WTC11 (cell line): ENCODE measurements at regions not wholly inside any gene's neighbourhood (a gene's known extent, or its start where the extent isn't known, plus 50 kb on each side); places are given as distances from the start of the nearest gene placed in this dataset.

Experiments
- CREM ChIP-seq: sonication (generic); formaldehyde crosslinking; IDR thresholded peaks from 2 replicates; pipeline ENCODE4 v1.8.1; 2022; ENCODE audit warnings: mild to moderate bottlenecking, missing genetic modification reagents, moderate library complexity
- CTCF ChIP-seq: fragments of 200-600 bp; IDR thresholded peaks from 2 replicates; pipeline ENCODE4 v1.8.0; 2022; ENCODE audit warnings: antibody characterized with exemption
- EMX1 ChIP-seq: fragments of 250-450 bp; sonication (Bioruptor Pico); IDR thresholded peaks from 2 replicates; pipeline ENCODE4 v1.8.0; 2021; ENCODE audit warnings: mild to moderate bottlenecking
- FOXJ3 ChIP-seq: sonication (generic); formaldehyde crosslinking; IDR thresholded peaks from 2 replicates; pipeline ENCODE4 v1.9.0; 2021; ENCODE audit warnings: missing genetic modification reagents, mild to moderate bottlenecking, borderline replicate concordance
- GTF2I ChIP-seq: fragments of 250-450 bp; sonication (Bioruptor Pico); conservative IDR thresholded peaks from 2 replicates; pipeline ENCODE4 v1.4.0; 2021; ENCODE audit warnings: mild to moderate bottlenecking
- IRF2 ChIP-seq: sonication (generic); formaldehyde crosslinking; IDR thresholded peaks from 2 replicates; pipeline ENCODE4 v1.8.0; 2022; ENCODE audit warnings: low read depth, missing genetic modification reagents, borderline replicate concordance
- KAT7 ChIP-seq: sonication (generic); formaldehyde crosslinking; IDR thresholded peaks from 2 replicates; pipeline ENCODE4 v1.8.1; 2023; ENCODE audit warnings: missing genetic modification reagents, mild to moderate bottlenecking, borderline replicate concordance
- NFE2L1 ChIP-seq: sonication (generic); formaldehyde crosslinking; IDR thresholded peaks from 2 replicates; pipeline ENCODE4 v1.8.1; 2023; ENCODE audit warnings: missing genetic modification reagents
- NFYB ChIP-seq: sonication (generic); formaldehyde crosslinking; conservative IDR thresholded peaks from 2 replicates; pipeline ENCODE4 v1.8.0; 2022; ENCODE audit warnings: low read depth, missing genetic modification reagents
- NR3C1 ChIP-seq: sonication (generic); formaldehyde crosslinking; conservative IDR thresholded peaks from 2 replicates; pipeline ENCODE4 v1.8.1; 2023; ENCODE audit warnings: low read depth, mild to moderate bottlenecking, missing genetic modification reagents
- RELA ChIP-seq: sonication (generic); formaldehyde crosslinking; IDR thresholded peaks from 2 replicates; pipeline ENCODE4 v1.8.1; 2022; ENCODE audit warnings: missing genetic modification reagents, mild to moderate bottlenecking, borderline replicate concordance
- RORB ChIP-seq: fragments of 250-450 bp; sonication (Bioruptor Pico); IDR thresholded peaks from 2 replicates; pipeline ENCODE4 v1.9.0; 2021; ENCODE audit warnings: mild to moderate bottlenecking
- SMAD4 ChIP-seq: sonication (generic); formaldehyde crosslinking; IDR thresholded peaks from 2 replicates; pipeline ENCODE4 v1.8.0; 2022; ENCODE audit warnings: mild to moderate bottlenecking, missing genetic modification reagents
- SP1 ChIP-seq: sonication (generic); formaldehyde crosslinking; conservative IDR thresholded peaks from 2 replicates; pipeline ENCODE4 v1.8.1; 2022; ENCODE audit warnings: missing genetic modification reagents
- TEAD4 ChIP-seq: sonication (generic); formaldehyde crosslinking; IDR thresholded peaks from 2 replicates; pipeline ENCODE4 v1.8.0; 2022; ENCODE audit warnings: mild to moderate bottlenecking, missing genetic modification reagents
- TP53 ChIP-seq: sonication (generic); formaldehyde crosslinking; IDR thresholded peaks from 2 replicates; pipeline ENCODE4 v1.8.1; 2023; ENCODE audit warnings: mild to moderate bottlenecking, missing genetic modification reagents
- ZBTB43 ChIP-seq: sonication (generic); formaldehyde crosslinking; IDR thresholded peaks from 2 replicates; pipeline ENCODE4 v1.8.1; 2023; ENCODE audit warnings: mild to moderate bottlenecking, missing genetic modification reagents
- ZMAT4 ChIP-seq: fragments of 250-450 bp; sonication (Bioruptor Pico); IDR thresholded peaks from 2 replicates; pipeline ENCODE4 v1.9.0; 2021; ENCODE audit warnings: mild to moderate bottlenecking
- ZNF121 ChIP-seq: sonication (generic); formaldehyde crosslinking; IDR thresholded peaks from 2 replicates; pipeline ENCODE4 v1.8.0; 2023; ENCODE audit warnings: missing genetic modification reagents
- ZNF138 ChIP-seq: sonication (generic); formaldehyde crosslinking; conservative IDR thresholded peaks from 2 replicates; pipeline ENCODE4 v1.8.1; 2022; ENCODE audit warnings: mild to moderate bottlenecking, moderate library complexity, missing genetic modification reagents
- ZNF263 ChIP-seq: sonication (generic); formaldehyde crosslinking; IDR thresholded peaks from 2 replicates; pipeline ENCODE4 v1.8.1; 2022; ENCODE audit warnings: low read depth, mild to moderate bottlenecking, moderate library complexity, missing genetic modification reagents
- ZNF317 ChIP-seq: sonication (generic); formaldehyde crosslinking; IDR thresholded peaks from 2 replicates; pipeline ENCODE4 v1.8.1; 2023; ENCODE audit warnings: low read depth, mild to moderate bottlenecking, moderate library complexity, missing genetic modification reagents, borderline replicate concordance
- ZNF396 ChIP-seq: fragments of 250-450 bp; sonication (Bioruptor Pico); IDR thresholded peaks from 2 replicates; pipeline ENCODE4 v1.8.0; 2021; ENCODE audit warnings: mild to moderate bottlenecking, moderate library complexity, borderline replicate concordance
- ZNF416 ChIP-seq: fragments of 250-450 bp; sonication (Bioruptor Pico); IDR thresholded peaks from 2 replicates; pipeline ENCODE4 v1.9.0; 2021; ENCODE audit warnings: mild to moderate bottlenecking, inconsistent platforms
- ZNF423 ChIP-seq: fragments of 250-450 bp; sonication (Bioruptor Pico); IDR thresholded peaks from 2 replicates; pipeline ENCODE4 v2.1.2; 2022; ENCODE audit warnings: mild to moderate bottlenecking, moderate library complexity
- ZNF671 ChIP-seq: fragments of 250-450 bp; sonication (Bioruptor Pico); IDR thresholded peaks from 2 replicates; pipeline ENCODE4 v1.8.0; 2021; ENCODE audit warnings: mild to moderate bottlenecking
- TF ChIP-seq, protein P1 (sequence below): fragments of 250-450 bp; sonication (Bioruptor Pico); IDR thresholded peaks from 2 replicates; pipeline ENCODE4 v2.1.2; 2022; ENCODE audit warnings: mild to moderate bottlenecking, moderate library complexity
- TF ChIP-seq, protein P2 (sequence below): fragments of 250-450 bp; sonication (Bioruptor Pico); conservative IDR thresholded peaks from 2 replicates; pipeline ENCODE4 v1.9.0; 2021; ENCODE audit warnings: mild to moderate bottlenecking
- TF ChIP-seq, protein P3 (sequence below): sonication (generic); formaldehyde crosslinking; conservative IDR thresholded peaks from 2 replicates; pipeline ENCODE4 v1.8.1; 2023; ENCODE audit warnings: mild to moderate bottlenecking, low read depth, missing genetic modification reagents, moderate library complexity
- TF ChIP-seq, protein P4 (sequence below): sonication (generic); formaldehyde crosslinking; IDR thresholded peaks from 2 replicates; pipeline ENCODE4 v1.8.0; 2022; ENCODE audit warnings: mild to moderate bottlenecking, missing genetic modification reagents

DNA sequence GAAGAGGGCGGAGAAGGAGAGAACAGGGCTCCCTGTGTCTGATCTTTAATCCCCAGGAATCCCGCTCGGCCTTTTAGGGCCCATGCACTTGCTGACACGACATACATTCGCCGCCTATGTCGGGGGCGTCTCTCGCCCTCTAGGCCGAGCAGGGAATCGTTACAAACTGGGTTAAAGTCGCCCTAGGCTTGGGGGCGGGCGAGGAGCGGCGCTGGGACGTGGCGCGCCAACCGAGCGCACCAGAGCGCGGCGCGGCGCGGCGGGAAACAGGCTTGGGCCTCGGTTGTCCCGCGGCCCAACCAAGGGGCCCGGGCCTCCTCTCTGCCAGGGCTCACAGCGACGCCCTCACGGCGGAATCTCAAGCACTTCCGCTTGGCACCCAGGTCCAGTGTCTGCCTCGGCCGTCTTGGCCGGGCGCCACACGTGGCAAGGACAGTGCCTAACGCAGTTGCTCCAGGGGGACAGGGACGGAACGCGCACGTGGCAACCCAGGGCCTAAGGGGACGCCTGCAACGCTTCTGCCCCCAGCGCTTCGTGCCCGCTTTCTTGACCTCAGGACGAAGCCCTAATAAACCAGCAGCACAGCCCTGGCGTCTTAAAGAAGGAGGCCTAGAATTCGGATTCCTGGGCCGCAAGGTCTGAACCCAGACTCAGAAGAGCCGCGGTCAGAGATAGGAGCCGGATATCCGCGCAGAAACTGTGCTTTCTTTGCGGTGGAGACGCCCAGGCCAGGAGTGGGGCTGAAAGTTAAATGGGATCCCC, 71.5 kb downstream of the NCR2 start (continued):
- no peak for TF ChIP-seq IRF2 (CRISPR knock-in tag)
- no peak for TF ChIP-seq ZNF671 (CRISPR knock-in tag)
- no peak for TF ChIP-seq RORB (CRISPR knock-in tag)
- TF ChIP-seq ZNF423 (CRISPR knock-in tag): no peak
- TF ChIP-seq, protein P1, sequence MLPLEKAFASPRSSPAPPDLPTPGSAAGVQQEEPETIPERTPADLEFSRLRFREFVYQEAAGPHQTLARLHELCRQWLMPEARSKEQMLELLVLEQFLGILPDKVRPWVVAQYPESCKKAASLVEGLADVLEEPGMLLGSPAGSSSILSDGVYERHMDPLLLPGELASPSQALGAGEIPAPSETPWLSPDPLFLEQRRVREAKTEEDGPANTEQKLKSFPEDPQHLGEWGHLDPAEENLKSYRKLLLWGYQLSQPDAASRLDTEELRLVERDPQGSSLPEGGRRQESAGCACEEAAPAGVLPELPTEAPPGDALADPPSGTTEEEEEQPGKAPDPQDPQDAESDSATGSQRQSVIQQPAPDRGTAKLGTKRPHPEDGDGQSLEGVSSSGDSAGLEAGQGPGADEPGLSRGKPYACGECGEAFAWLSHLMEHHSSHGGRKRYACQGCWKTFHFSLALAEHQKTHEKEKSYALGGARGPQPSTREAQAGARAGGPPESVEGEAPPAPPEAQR: no peak
- peak; percentile 74; the same call in 1 of the 2 replicates for TF ChIP-seq TP53 (CRISPR knock-in tag)
- no peak for TF ChIP-seq RELA
- no peak for TF ChIP-seq FOXJ3
- TF ChIP-seq EMX1 (CRISPR knock-in tag): no peak
- TF ChIP-seq, protein P2, sequence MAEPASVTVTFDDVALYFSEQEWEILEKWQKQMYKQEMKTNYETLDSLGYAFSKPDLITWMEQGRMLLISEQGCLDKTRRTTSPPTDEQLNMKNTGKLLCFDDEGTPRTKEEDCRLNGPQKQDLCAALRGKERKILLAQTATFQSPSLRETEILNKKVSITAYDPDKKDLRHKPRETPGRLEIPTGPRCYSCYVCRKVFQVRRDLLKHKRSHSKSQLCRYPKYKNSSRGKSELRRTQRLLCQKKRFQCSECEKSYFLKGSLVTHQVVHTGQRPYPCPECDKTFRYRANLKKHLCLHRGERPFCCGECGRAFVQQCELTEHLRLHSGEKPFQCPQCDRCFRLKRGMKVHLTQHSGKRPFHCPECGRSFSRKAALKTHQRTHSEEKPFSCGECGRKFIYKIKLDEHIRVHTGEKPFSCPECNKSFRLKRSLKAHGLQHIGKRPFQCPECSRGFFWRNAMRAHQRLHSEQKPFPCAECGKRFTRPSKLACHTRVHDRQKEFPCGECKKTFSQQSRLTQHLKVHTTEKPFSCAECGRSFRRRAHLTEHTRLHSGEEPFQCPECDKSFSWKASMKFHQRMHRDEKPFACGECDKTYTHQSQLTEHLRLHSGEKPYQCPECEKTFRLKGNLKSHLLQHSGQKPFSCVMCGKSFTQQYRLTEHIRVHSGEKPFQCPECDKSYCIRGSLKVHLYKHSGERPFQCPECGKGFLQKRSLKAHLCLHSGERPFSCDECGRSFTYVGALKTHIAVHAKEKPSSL: no peak
- TF ChIP-seq ZNF121 (CRISPR knock-in tag): no peak
- no peak for TF ChIP-seq CTCF
- TF ChIP-seq NFYB (CRISPR knock-in tag): no peak
- TF ChIP-seq ZBTB43 (CRISPR knock-in tag): peak; percentile 62; the same call in 1 of the 2 replicates
- TF ChIP-seq NR3C1 (CRISPR knock-in tag): no peak
- TF ChIP-seq ZNF317: 0 out of 2 replicates have a peak, but pooled peaks have one; percentile 28
- TF ChIP-seq ZMAT4 (CRISPR knock-in tag): no peak
- peak; percentile 83; the same call in 1 of the 2 replicates for TF ChIP-seq NFE2L1 (CRISPR knock-in tag)
- TF ChIP-seq, protein P3, sequence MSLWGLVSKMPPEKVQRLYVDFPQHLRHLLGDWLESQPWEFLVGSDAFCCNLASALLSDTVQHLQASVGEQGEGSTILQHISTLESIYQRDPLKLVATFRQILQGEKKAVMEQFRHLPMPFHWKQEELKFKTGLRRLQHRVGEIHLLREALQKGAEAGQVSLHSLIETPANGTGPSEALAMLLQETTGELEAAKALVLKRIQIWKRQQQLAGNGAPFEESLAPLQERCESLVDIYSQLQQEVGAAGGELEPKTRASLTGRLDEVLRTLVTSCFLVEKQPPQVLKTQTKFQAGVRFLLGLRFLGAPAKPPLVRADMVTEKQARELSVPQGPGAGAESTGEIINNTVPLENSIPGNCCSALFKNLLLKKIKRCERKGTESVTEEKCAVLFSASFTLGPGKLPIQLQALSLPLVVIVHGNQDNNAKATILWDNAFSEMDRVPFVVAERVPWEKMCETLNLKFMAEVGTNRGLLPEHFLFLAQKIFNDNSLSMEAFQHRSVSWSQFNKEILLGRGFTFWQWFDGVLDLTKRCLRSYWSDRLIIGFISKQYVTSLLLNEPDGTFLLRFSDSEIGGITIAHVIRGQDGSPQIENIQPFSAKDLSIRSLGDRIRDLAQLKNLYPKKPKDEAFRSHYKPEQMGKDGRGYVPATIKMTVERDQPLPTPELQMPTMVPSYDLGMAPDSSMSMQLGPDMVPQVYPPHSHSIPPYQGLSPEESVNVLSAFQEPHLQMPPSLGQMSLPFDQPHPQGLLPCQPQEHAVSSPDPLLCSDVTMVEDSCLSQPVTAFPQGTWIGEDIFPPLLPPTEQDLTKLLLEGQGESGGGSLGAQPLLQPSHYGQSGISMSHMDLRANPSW (CRISPR knock-in tag): no peak
- no peak; the same call in 1 of the 2 replicates for TF ChIP-seq TEAD4
- TF ChIP-seq SMAD4: no peak
- no peak for TF ChIP-seq CREM (CRISPR knock-in tag)
- no peak for TF ChIP-seq GTF2I
- TF ChIP-seq ZNF263 (CRISPR knock-in tag): no peak
- no peak for TF ChIP-seq ZNF396 (CRISPR knock-in tag)
- TF ChIP-seq ZNF416 (CRISPR knock-in tag): no peak
- TF ChIP-seq, protein P4, sequence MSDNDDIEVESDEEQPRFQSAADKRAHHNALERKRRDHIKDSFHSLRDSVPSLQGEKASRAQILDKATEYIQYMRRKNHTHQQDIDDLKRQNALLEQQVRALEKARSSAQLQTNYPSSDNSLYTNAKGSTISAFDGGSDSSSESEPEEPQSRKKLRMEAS (CRISPR knock-in tag): peak; percentile 96
- TF ChIP-seq SP1 (CRISPR knock-in tag): no peak; the same call in 1 of the 2 replicates
- TF ChIP-seq ZNF138 (CRISPR knock-in tag): no peak
- TF ChIP-seq KAT7 (CRISPR knock-in tag): no peak
